ENCODE measurements at regions not wholly inside any gene's neighbourhood (a gene's known extent, or its start where the extent isn't known, plus 50 kb on each side); places are given as distances from the start of the nearest gene placed in this dataset.

GRCh38 chr14:47935332-47935731 is 259.9 kb upstream of the MDGA2 start:
- no peak for TF ChIP-seq CTCF (conservative IDR thresholded peaks at IDR 0.05 in 1 of 2, IDR thresholded peaks at IDR 0.05 in 1 of 2; ENCODE audit: extremely low read depth in 1 of 2, insufficient read depth in 1 of 2, low read depth in 1 of 2, low read length in 2 of 2)
- TF ChIP-seq EZH2 (IDR thresholded peaks at IDR 0.05; ENCODE audit: borderline replicate concordance, low read length): no peak

Measured in mammary epithelial cell (primary cell).